NB4 (cell line): ENCODE measurements at regions not wholly inside any gene's neighbourhood (a gene's known extent, or its start where the extent isn't known, plus 50 kb on each side); places are given as distances from the start of the nearest gene placed in this dataset.

Source experiments
- DNase-seq: peaks from one replicate; pipeline ENCODE4 v3.0.0; 2010; ENCODE audit warnings: low read depth
- H3K4me3 ChIP-seq: one replicate; pipeline ENCODE4 v1.5.1; 2011; ENCODE audit warnings: mild to moderate bottlenecking, low read depth, low read length, moderate library complexity
- CTCF ChIP-seq: IDR thresholded peaks from one replicate; pipeline ENCODE4 v1.5.1; 2012; ENCODE audit warnings: low read depth, low read length
- MAX ChIP-seq: IDR thresholded peaks from 2 replicates; pipeline ENCODE4 v1.6.1; 2011; ENCODE audit warnings: low read depth, low read length
- MYC ChIP-seq: IDR thresholded peaks from 2 replicates; pipeline ENCODE4 v1.6.1; 2011; ENCODE audit warnings: low read depth, low read length
- POLR2A ChIP-seq: IDR thresholded peaks from 2 replicates; pipeline ENCODE4 v1.6.1; 2011; ENCODE audit warnings: mild to moderate bottlenecking; ENCODE audit not compliant: insufficient read length; ENCODE audit errors: extremely low read depth

GRCh38 chr4:156194896-156195295 lies 241.2 kb upstream of the CTSO start:
- DNase-seq, result no peak
- TF ChIP-seq CTCF (no peak), POLR2A (no peak), MYC (no peak), MAX (no peak)
- H3K4me3 ChIP-seq, result no peak overlapping the region

- DNase-seq, result no peak
- no peak overlapping the region for H3K4me3 ChIP-seq
- no peak for TF ChIP-seq CTCF
- no peak for TF ChIP-seq MYC
- TF ChIP-seq MAX, result no peak
- no peak for TF ChIP-seq POLR2A
Measured at GRCh38 chr4:156193800-156194199, 240.1 kb upstream of the CTSO start.

- no peak for TF ChIP-seq CTCF
- TF ChIP-seq POLR2A, result no peak
- no peak for TF ChIP-seq MYC
- no peak for TF ChIP-seq MAX
- no peak for DNase-seq
- H3K4me3 ChIP-seq, result no peak overlapping the region
Measured at GRCh38 chr4:156193106-156193505, 239.4 kb upstream of the CTSO start.

- no peak overlapping the region for H3K4me3 ChIP-seq
- TF ChIP-seq CTCF, result no peak
- TF ChIP-seq MAX, result no peak
- TF ChIP-seq POLR2A, result no peak
- no peak for TF ChIP-seq MYC
- DNase-seq, result no peak
Measured at GRCh38 chr4:156192033-156192432, 238.4 kb upstream of the CTSO start.

GRCh38 chr4:156191044-156191781 lies 237.5 kb upstream of the CTSO start:
- H3K4me3 ChIP-seq, result no peak overlapping the region
- no peak for DNase-seq
- TF ChIP-seq POLR2A (no peak), MAX (no peak), MYC (no peak), CTCF (no peak)

GRCh38 chr4:156190615-156191014 lies 236.9 kb upstream of the CTSO start:
- DNase-seq, result no peak
- TF ChIP-seq POLR2A (no peak), MYC (no peak), CTCF (no peak), MAX (no peak)
- no peak overlapping the region for H3K4me3 ChIP-seq
